Hepatocyte (in vitro differentiated cells): ENCODE measurements at regions not wholly inside any gene's neighbourhood (a gene's known extent, or its start where the extent isn't known, plus 50 kb on each side); places are given as distances from the start of the nearest gene placed in this dataset.

Experiments
- DNase-seq: peaks from one replicate; pipeline ENCODE4 v3.0.0-alpha.2; 2016; ENCODE audit warnings: low spot score
- H2AFZ ChIP-seq: fragments of 200-600 bp; sonication (generic); 2 replicates; pipeline ENCODE4 v1.6.0; 2016; ENCODE audit warnings: antibody characterized with exemption, mild to moderate bottlenecking
- H3K27ac ChIP-seq: fragments of 200-600 bp; sonication (generic); 2 replicates; pipeline ENCODE4 v1.5.1; 2016; ENCODE audit warnings: mild to moderate bottlenecking
- H3K27me3 ChIP-seq: fragments of 200-600 bp; sonication (generic); 2 replicates; pipeline ENCODE4 v1.6.1; 2016
- H3K36me3 ChIP-seq: fragments of 200-600 bp; sonication (generic); replicated peaks from 2 replicates; pipeline ENCODE4 v1.5.1; 2016; ENCODE audit warnings: low read depth; ENCODE audit not compliant: insufficient read depth
- H3K4me1 ChIP-seq: fragments of 200-600 bp; sonication (generic); 2 replicates; pipeline ENCODE4 v1.5.1; 2016; ENCODE audit warnings: mild to moderate bottlenecking, moderate library complexity; ENCODE audit not compliant: insufficient read depth
- H3K4me2 ChIP-seq: fragments of 200-600 bp; sonication (generic); 2 replicates; pipeline ENCODE4 v1.6.0; 2016
- H3K4me3 ChIP-seq: fragments of 200-600 bp; sonication (generic); 2 replicates; pipeline ENCODE4 v1.5.1; 2016; ENCODE audit warnings: mild to moderate bottlenecking
- H3K79me2 ChIP-seq: fragments of 200-600 bp; sonication (generic); 2 replicates; pipeline ENCODE4 v1.6.0; 2017; ENCODE audit warnings: mild to moderate bottlenecking
- H3K9me2 ChIP-seq: fragments of 200-600 bp; sonication (generic); replicated peaks from 2 replicates; pipeline ENCODE4 v1.6.0; 2017; ENCODE audit warnings: mild to moderate bottlenecking; ENCODE audit not compliant: insufficient read depth
- H3K9me3 ChIP-seq: fragments of 200-600 bp; sonication (generic); 2 replicates; pipeline ENCODE4 v1.5.1; 2016; ENCODE audit warnings: low read depth, mild to moderate bottlenecking
- H4K20me1 ChIP-seq: fragments of 200-600 bp; sonication (generic); 2 replicates; pipeline ENCODE4 v1.6.0; 2016; ENCODE audit warnings: mild to moderate bottlenecking; ENCODE audit not compliant: insufficient read depth, poor library complexity, severe bottlenecking
- EZH2 ChIP-seq: fragments of 200-600 bp; sonication (generic); IDR thresholded peaks from 2 replicates; pipeline ENCODE4 v1.6.1; 2016; ENCODE audit warnings: antibody characterized with exemption, mild to moderate bottlenecking, borderline replicate concordance
- EZH2phosphoT487 ChIP-seq: fragments of 200-600 bp; sonication (generic); IDR thresholded peaks from one replicate; pipeline ENCODE4 v1.6.1; 2018; ENCODE audit warnings: antibody characterized with exemption, mild to moderate bottlenecking, low read depth, moderate library complexity; ENCODE audit not compliant: unreplicated experiment, severe bottlenecking
- WGBS: methylation state at CpG from one replicate; pipeline ENCODE4 v1.1.6; 2016; ENCODE audit warnings: low lambda C conversion rate; ENCODE audit errors: missing lambda C conversion rate; 5-methylcytosine and 5-hydroxymethylcytosine counted together
- TF ChIP-seq, protein P1 (sequence below): fragments of 200-600 bp; sonication (generic); IDR thresholded peaks from 2 replicates; pipeline ENCODE4 v1.5.1; 2016; ENCODE audit warnings: antibody characterized with exemption, mild to moderate bottlenecking; ENCODE audit not compliant: poor library complexity

DNA sequence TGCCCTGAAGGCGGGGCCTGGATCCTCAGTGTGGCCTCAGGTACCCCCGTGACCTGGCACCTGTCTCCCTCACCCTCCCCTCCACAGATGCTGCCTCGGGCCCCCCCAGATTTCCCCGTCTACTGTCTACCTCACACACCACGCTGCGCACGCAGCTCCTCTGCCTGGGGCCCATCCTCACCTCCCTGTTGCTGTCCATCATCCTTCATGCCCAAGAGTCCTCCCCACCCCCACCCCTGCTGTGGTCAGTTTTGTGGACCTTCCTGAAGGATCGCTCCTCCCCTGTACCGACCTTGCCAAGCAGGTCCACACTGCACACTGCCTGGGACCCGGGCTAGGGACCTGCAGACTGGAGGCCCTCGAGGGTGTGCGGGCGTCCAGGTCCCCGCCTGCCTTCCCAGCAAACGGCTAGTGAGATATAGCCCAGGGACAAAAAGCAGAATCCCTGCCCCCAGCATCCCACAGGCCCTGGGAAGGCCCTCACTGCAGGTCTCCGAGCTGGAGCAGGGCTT lies 197.4 kb upstream of the DIO3 start:
- Histone ChIP-seq H3K4me2 (peak overlapping the region; percentile 4), H2AFZ (no peak overlapping the region), H3K9me2 (no peaks in the 10 kb centered on the region), H3K9me3 (no peaks in the 10 kb centered on the region), H3K79me2 (no peaks in the 10 kb centered on the region), H3K27ac (peak overlapping the region; percentile 68), H3K27me3 (no peaks in the 10 kb centered on the region), H4K20me1 (no peaks in the 10 kb centered on the region), H3K4me1 (peaks cover 35% of the 10 kb centered on the region), H3K36me3 (no peaks in the 10 kb centered on the region), H3K4me3 (no peak overlapping the region)
- 78% methylated on average over 11 of the region's 16 CpGs for WGBS
- no peak for TF ChIP-seq EZH2phosphoT487
- TF ChIP-seq, protein P1, sequence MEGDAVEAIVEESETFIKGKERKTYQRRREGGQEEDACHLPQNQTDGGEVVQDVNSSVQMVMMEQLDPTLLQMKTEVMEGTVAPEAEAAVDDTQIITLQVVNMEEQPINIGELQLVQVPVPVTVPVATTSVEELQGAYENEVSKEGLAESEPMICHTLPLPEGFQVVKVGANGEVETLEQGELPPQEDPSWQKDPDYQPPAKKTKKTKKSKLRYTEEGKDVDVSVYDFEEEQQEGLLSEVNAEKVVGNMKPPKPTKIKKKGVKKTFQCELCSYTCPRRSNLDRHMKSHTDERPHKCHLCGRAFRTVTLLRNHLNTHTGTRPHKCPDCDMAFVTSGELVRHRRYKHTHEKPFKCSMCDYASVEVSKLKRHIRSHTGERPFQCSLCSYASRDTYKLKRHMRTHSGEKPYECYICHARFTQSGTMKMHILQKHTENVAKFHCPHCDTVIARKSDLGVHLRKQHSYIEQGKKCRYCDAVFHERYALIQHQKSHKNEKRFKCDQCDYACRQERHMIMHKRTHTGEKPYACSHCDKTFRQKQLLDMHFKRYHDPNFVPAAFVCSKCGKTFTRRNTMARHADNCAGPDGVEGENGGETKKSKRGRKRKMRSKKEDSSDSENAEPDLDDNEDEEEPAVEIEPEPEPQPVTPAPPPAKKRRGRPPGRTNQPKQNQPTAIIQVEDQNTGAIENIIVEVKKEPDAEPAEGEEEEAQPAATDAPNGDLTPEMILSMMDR: no peak
- TF ChIP-seq EZH2: no peak
- no peak for DNase-seq

DNA sequence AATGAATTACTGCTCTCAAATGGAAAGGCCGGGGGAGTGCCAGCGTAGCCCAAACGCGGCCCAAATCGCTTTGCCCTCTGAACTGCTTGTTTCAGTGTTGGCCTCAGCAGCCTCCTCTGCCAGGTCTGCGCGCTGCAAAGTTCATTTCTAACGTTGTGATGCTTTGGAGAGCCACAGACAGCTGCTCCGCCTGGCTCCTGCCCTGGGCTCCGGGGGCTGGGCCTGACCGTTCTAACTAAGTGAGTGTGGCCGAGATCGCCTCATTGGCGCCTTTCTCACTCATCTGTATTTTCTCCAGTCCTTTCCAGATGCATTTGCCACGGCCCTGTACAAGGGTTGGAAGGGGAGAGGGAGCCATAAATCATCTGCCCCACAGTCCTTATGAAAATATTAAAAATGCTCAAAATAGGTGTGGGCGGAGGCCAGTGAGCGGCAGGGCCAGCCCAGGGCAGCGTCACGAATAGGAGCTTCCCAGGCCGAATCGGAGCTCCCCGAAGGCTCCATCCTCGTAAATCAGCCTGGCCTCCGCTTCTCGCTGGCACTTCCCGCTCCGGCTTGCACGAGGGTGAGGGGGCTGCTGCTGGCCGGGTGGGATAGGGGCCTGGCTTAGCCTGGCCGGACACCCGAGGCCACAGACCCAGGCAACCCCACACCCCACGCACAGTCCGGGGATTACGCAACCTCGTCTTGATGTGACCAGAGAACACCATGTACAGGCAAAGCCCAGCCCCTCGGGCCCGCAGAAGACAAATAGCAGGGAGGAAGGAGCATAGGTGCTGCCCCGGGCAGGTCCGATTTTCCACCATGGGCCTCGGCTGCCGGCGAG lies 196.6 kb upstream of the DIO3 start:
- Histone ChIP-seq H3K4me2 (peak overlapping the region; percentile 36), H3K4me3 (no peak overlapping the region), H3K9me2 (no peaks in the 10 kb centered on the region), H3K27me3 (no peaks in the 10 kb centered on the region), H2AFZ (no peak overlapping the region), H3K79me2 (no peaks in the 10 kb centered on the region), H3K4me1 (peaks cover 28% of the 10 kb centered on the region), H3K36me3 (no peaks in the 10 kb centered on the region), H3K9me3 (no peaks in the 10 kb centered on the region), H4K20me1 (no peaks in the 10 kb centered on the region), H3K27ac (peak overlapping the region; percentile 68)
- peak; percentile 52 for DNase-seq
- WGBS: 69% methylated on average over 42 of the region's 42 CpGs
- TF ChIP-seq EZH2phosphoT487 (no peak), EZH2 (no peak)
- TF ChIP-seq, protein P1: no peak

GRCh38 chr14:101365329-101366158 lies 195.8 kb upstream of the DIO3 start:
- H4K20me1 ChIP-seq: no peaks in the 10 kb centered on the region
- H3K79me2 ChIP-seq: no peaks in the 10 kb centered on the region
- no peak overlapping the region for H3K4me3 ChIP-seq
- no peak for DNase-seq
- TF ChIP-seq EZH2phosphoT487 (no peak), EZH2 (no peak)
- TF ChIP-seq, protein P1: no peak
- no peak overlapping the region for H2AFZ ChIP-seq
- no peaks in the 10 kb centered on the region for H3K9me3 ChIP-seq
- H3K4me1 ChIP-seq: peaks cover 26% of the 10 kb centered on the region
- H3K27me3 ChIP-seq: no peaks in the 10 kb centered on the region
- WGBS: 76% methylated on average over 20 of the region's 20 CpGs
- H3K27ac ChIP-seq: peak overlapping the region; percentile 68
- H3K4me2 ChIP-seq: peak overlapping the region; percentile 36
- no peaks in the 10 kb centered on the region for H3K9me2 ChIP-seq
- H3K36me3 ChIP-seq: no peaks in the 10 kb centered on the region
